OCI-LY7 (cell line): ENCODE measurements at regions not wholly inside any gene's neighbourhood (a gene's known extent, or its start where the extent isn't known, plus 50 kb on each side); places are given as distances from the start of the nearest gene placed in this dataset.

Experiments
- BruUV-seq: library from RNA; stranded (reverse); fragments of 400-500 nt; replicated peaks from 2 replicates; lab custom pipeline; 2021; lab: Mats Ljungman, UMichigan
- CTCF ChIA-PET: fragments of 300-600 bp; sonication (Branson Sonifier 250); formaldehyde crosslinking; loops from one replicate; lab custom pipeline; 2022; ENCODE audit warnings: antibody characterized with exemption; ENCODE audit not compliant: unreplicated experiment; lab: Charles Lee
- POLR2A ChIA-PET: fragments of 300-600 bp; sonication (Branson Sonifier 250); formaldehyde crosslinking; loops from one replicate; lab custom pipeline; 2022; ENCODE audit warnings: antibody characterized with exemption; lab: Charles Lee
- DNase-seq: peaks from one replicate; pipeline ENCODE4 v3.0.0-alpha.2; 2015; ENCODE audit warnings: low spot score
- H2AFZ ChIP-seq: fragments of 200-600 bp; sonication (generic), shearing (Covaris generic); 2 replicates; pipeline ENCODE4 v1.6.1; 2014; ENCODE audit warnings: mild to moderate bottlenecking, antibody characterized with exemption, low read length, moderate library complexity
- H3K27ac ChIP-seq: fragments of 200-600 bp; sonication (generic); 2 replicates; pipeline ENCODE4 v1.5.1; 2014; ENCODE audit warnings: mixed run types, low read depth, mild to moderate bottlenecking, moderate library complexity, low read length, inconsistent platforms; ENCODE audit not compliant: poor library complexity, severe bottlenecking
- H3K36me3 ChIP-seq: fragments of 200-600 bp; sonication (generic); 2 replicates; pipeline ENCODE4 v1.6.1; 2014; ENCODE audit warnings: mild to moderate bottlenecking, antibody characterized with exemption, low read length, moderate library complexity, mixed read lengths; ENCODE audit not compliant: insufficient read depth
- H3K4me1 ChIP-seq: fragments of 200-600 bp; sonication (generic); 2 replicates; pipeline ENCODE4 v1.5.1; 2014; ENCODE audit warnings: mild to moderate bottlenecking, low read length; ENCODE audit not compliant: insufficient read depth, poor library complexity, severe bottlenecking
- H3K4me2 ChIP-seq: fragments of 200-600 bp; sonication (generic); 2 replicates; pipeline ENCODE4 v1.6.1; 2014; ENCODE audit warnings: mild to moderate bottlenecking, low read length
- H3K4me3 ChIP-seq: fragments of 200-600 bp; sonication (generic); 2 replicates; pipeline ENCODE4 v1.5.1; 2014; ENCODE audit warnings: mild to moderate bottlenecking, low read depth, low read length; ENCODE audit not compliant: poor library complexity, severe bottlenecking
- H3K79me2 ChIP-seq: fragments of 200-600 bp; sonication (generic); 2 replicates; pipeline ENCODE4 v1.6.1; 2016; ENCODE audit warnings: low read depth, mild to moderate bottlenecking, low read length, moderate library complexity, mixed read lengths; ENCODE audit not compliant: insufficient read depth
- H3K9me2 ChIP-seq: fragments of 200-600 bp; sonication (generic); 2 replicates; pipeline ENCODE4 v1.6.1; 2016; ENCODE audit warnings: mild to moderate bottlenecking, low read length, mixed read lengths; ENCODE audit not compliant: insufficient read depth
- H3K9me3 ChIP-seq: fragments of 200-600 bp; sonication (generic); 2 replicates; pipeline ENCODE4 v1.6.1; 2014; ENCODE audit warnings: mild to moderate bottlenecking, mixed run types, low read length, mixed read lengths
- H4K20me1 ChIP-seq: fragments of 200-600 bp; sonication (generic); 2 replicates; pipeline ENCODE4 v1.6.1; 2014; ENCODE audit warnings: mild to moderate bottlenecking, antibody characterized with exemption, low read length, moderate library complexity, mixed read lengths; ENCODE audit not compliant: insufficient read depth
- CTCF ChIP-seq: fragments of 200-600 bp; sonication (generic); conservative IDR thresholded peaks from 2 replicates; pipeline ENCODE4 v1.5.1; 2014; ENCODE audit warnings: mild to moderate bottlenecking, antibody characterized with exemption, low read length, moderate library complexity, mixed read lengths
- EZH2phosphoT487 ChIP-seq: fragments of 200-600 bp; sonication (generic); IDR thresholded peaks from 2 replicates; pipeline ENCODE4 v1.6.1; 2018; ENCODE audit warnings: low read depth, borderline replicate concordance, mild to moderate bottlenecking, mixed run types, antibody characterized with exemption, low read length, moderate library complexity, mixed read lengths
- intact Hi-C: fragments of 100-400 bp; cut with micrococcal nuclease; formaldehyde crosslinking; loops from one replicate; pipeline ENCODE4 v1.10.0; 2022; ENCODE audit not compliant: unreplicated experiment

GRCh38 chr1:228870041-228870713, 134.9 kb downstream of the RHOU start:
- H3K4me3 ChIP-seq: no peak overlapping the region
- CTCF ChIA-PET: no interaction called here

GRCh38 chr1:228871314-228872061, 136.2 kb downstream of the RHOU start:
- Histone ChIP-seq H3K9me2 (no peaks in the 10 kb centered on the region), H3K36me3 (no peaks in the 10 kb centered on the region), H4K20me1 (no peaks in the 10 kb centered on the region), H3K4me2 (no peak overlapping the region), H3K79me2 (no peaks in the 10 kb centered on the region), H3K27ac (no peak overlapping the region), H3K4me1 (no peaks in the 10 kb centered on the region), H3K9me3 (no peaks in the 10 kb centered on the region), H3K4me3 (no peak overlapping the region), H2AFZ (no peak overlapping the region)
- POLR2A ChIA-PET: interaction anchor here (0.6 kb wide), 1 partner anchor 12 kb away, joined by 4 read pairs; no protein-coding TSS in a partner anchor
- intact Hi-C loops: no loop called here
- DNase-seq: no peak
- TF ChIP-seq EZH2phosphoT487 (no peak), CTCF (no peak)
- CTCF ChIA-PET: no interaction called here
- BruUV-seq: no TSS peak

More at GRCh38 chr1:228870041-228870713, 134.9 kb downstream of the RHOU start:
- H3K9me3 ChIP-seq: no peaks in the 10 kb centered on the region
- no peak overlapping the region for H2AFZ ChIP-seq
- no peak overlapping the region for H3K4me2 ChIP-seq
- H3K27ac ChIP-seq: no peak overlapping the region
- BruUV-seq: no TSS peak
- intact Hi-C loops: no loop called here
- no peaks in the 10 kb centered on the region for H3K36me3 ChIP-seq
- no peaks in the 10 kb centered on the region for H3K4me1 ChIP-seq
- DNase-seq: no peak
- H3K9me2 ChIP-seq: no peaks in the 10 kb centered on the region
- no peak for TF ChIP-seq EZH2phosphoT487
- TF ChIP-seq CTCF: no peak
- H3K79me2 ChIP-seq: no peaks in the 10 kb centered on the region
- POLR2A ChIA-PET: interaction anchor here (0.5 kb wide), 1 partner anchor 549 kb away, joined by 3 read pairs; no protein-coding TSS in a partner anchor
- no peaks in the 10 kb centered on the region for H4K20me1 ChIP-seq

GRCh38 chr1:228872080-228872479, 136.8 kb downstream of the RHOU start:
- H3K27ac ChIP-seq: no peak overlapping the region
- no peak overlapping the region for H2AFZ ChIP-seq
- no peaks in the 10 kb centered on the region for H3K9me3 ChIP-seq
- no peak overlapping the region for H3K4me3 ChIP-seq
- POLR2A ChIA-PET: no interaction called here
- no peaks in the 10 kb centered on the region for H3K4me1 ChIP-seq
- intact Hi-C loops: no loop called here
- CTCF ChIA-PET: no interaction called here
- H3K4me2 ChIP-seq: no peak overlapping the region
- no peak for TF ChIP-seq EZH2phosphoT487
- TF ChIP-seq CTCF: no peak
- no peaks in the 10 kb centered on the region for H3K36me3 ChIP-seq
- H4K20me1 ChIP-seq: no peaks in the 10 kb centered on the region
- no peaks in the 10 kb centered on the region for H3K9me2 ChIP-seq
- DNase-seq: no peak
- BruUV-seq: no TSS peak
- no peaks in the 10 kb centered on the region for H3K79me2 ChIP-seq
